Mesenchymal stem cell (in vitro differentiated cells and primary cell): ENCODE measurements at regions not wholly inside any gene's neighbourhood (a gene's known extent, or its start where the extent isn't known, plus 50 kb on each side); places are given as distances from the start of the nearest gene placed in this dataset.

ENCODE experiments used
- DNase-seq: peaks from one replicate; pipeline ENCODE4 v3.0.0-alpha.2; 2013
- H2AFZ ChIP-seq: one replicate; pipeline ENCODE4 v1.6.1; 2013; ENCODE audit warnings: low read depth, mild to moderate bottlenecking, control low read depth, inconsistent platforms, low read length, moderate library complexity
- H2AK5ac ChIP-seq: 2 replicates; pipeline ENCODE4 v1.6.1; 2013; ENCODE audit warnings: low read length, moderate library complexity, mild to moderate bottlenecking, inconsistent platforms; ENCODE audit not compliant: severe bottlenecking
- H2BK120ac ChIP-seq: one replicate; pipeline ENCODE4 v1.6.1; 2013; ENCODE audit warnings: low read depth, mild to moderate bottlenecking, inconsistent platforms, low read length, moderate library complexity
- H2BK12ac ChIP-seq, 2 experiments: one replicate each; pipeline ENCODE4 v1.6.1; 2013; ENCODE audit warnings: inconsistent platforms in 2 of 2, low read length in 2 of 2, mild to moderate bottlenecking in 2 of 2, moderate library complexity in 2 of 2, control low read depth in 1 of 2
- H2BK15ac ChIP-seq: one replicate; pipeline ENCODE4 v1.6.1; 2013; ENCODE audit warnings: mild to moderate bottlenecking, low read depth, inconsistent platforms; ENCODE audit not compliant: poor library complexity, severe bottlenecking
- H2BK5ac ChIP-seq: 2 replicates; pipeline ENCODE4 v1.6.1; 2013; ENCODE audit warnings: low read depth, mild to moderate bottlenecking, low read length, control low read depth, inconsistent platforms; ENCODE audit not compliant: poor library complexity, severe bottlenecking
- H3K14ac ChIP-seq, 2 experiments: one replicate each; pipeline ENCODE4 v1.6.1; 2013; ENCODE audit warnings: inconsistent platforms in 2 of 2, low read length in 2 of 2, control low read depth in 1 of 2, mild to moderate bottlenecking in 1 of 2, moderate library complexity in 1 of 2
- H3K18ac ChIP-seq, 2 experiments: one replicate each; pipeline ENCODE4 v1.6.1; 2013; ENCODE audit warnings: inconsistent platforms in 2 of 2, low read length in 2 of 2, control low read depth in 1 of 2, low read depth in 1 of 2, mild to moderate bottlenecking in 1 of 2
- H3K23ac ChIP-seq, 2 experiments: one replicate each; pipeline ENCODE4 v1.6.1; 2013; ENCODE audit warnings: inconsistent platforms in 2 of 2, low read length in 2 of 2, mild to moderate bottlenecking in 2 of 2, moderate library complexity in 2 of 2, control low read depth in 1 of 2
- H3K27ac ChIP-seq: 2 replicates; pipeline ENCODE4 v1.5.1; 2013; ENCODE audit warnings: mild to moderate bottlenecking, moderate library complexity, low read length, control low read depth, inconsistent platforms; ENCODE audit not compliant: poor library complexity, severe bottlenecking
- H3K27me3 ChIP-seq, 2 experiments: 2 replicates each; pipeline versions ENCODE4 v1.6.1 to v1.7.0; 2013; ENCODE audit warnings: low read length in 2 of 2, mild to moderate bottlenecking in 2 of 2, moderate library complexity in 2 of 2, control low read depth in 1 of 2, inconsistent platforms in 1 of 2; ENCODE audit not compliant: control insufficient read depth in 1 of 2, insufficient read depth in 1 of 2
- H3K36me3 ChIP-seq, 2 experiments: 2 replicates each; pipeline versions ENCODE4 v1.6.1 to v1.7.0; 2013; ENCODE audit warnings: low read length in 2 of 2, control low read depth in 1 of 2, inconsistent platforms in 1 of 2, low read depth in 1 of 2, mild to moderate bottlenecking in 1 of 2; ENCODE audit not compliant: insufficient read depth in 2 of 2, control insufficient read depth in 1 of 2
- H3K4ac ChIP-seq, 2 experiments: one replicate each; pipeline ENCODE4 v1.6.1; 2013; ENCODE audit warnings: inconsistent platforms in 2 of 2, low read length in 2 of 2, mild to moderate bottlenecking in 2 of 2, moderate library complexity in 2 of 2, control low read depth in 1 of 2, low read depth in 1 of 2
- H3K4me1 ChIP-seq: 2 replicates; pipeline ENCODE4 v1.6.1; 2013; ENCODE audit warnings: low read depth, low read length, control low read depth; ENCODE audit not compliant: control insufficient read depth, insufficient read depth
- H3K4me2 ChIP-seq: 2 replicates; pipeline ENCODE4 v1.6.1; 2013; ENCODE audit warnings: low read length, mild to moderate bottlenecking, inconsistent platforms; ENCODE audit not compliant: poor library complexity, severe bottlenecking
- H3K4me3 ChIP-seq, 2 experiments: 2 replicates each; pipeline versions ENCODE4 v1.5.1 to v1.7.0; 2013; ENCODE audit warnings: low read length in 2 of 2, mild to moderate bottlenecking in 2 of 2, control low read depth in 1 of 2, low read depth in 1 of 2; ENCODE audit not compliant: insufficient read depth in 1 of 2
- H3K79me1 ChIP-seq: replicated peaks from 2 replicates; pipeline ENCODE4 v1.6.1; 2013; ENCODE audit warnings: mild to moderate bottlenecking, control low read depth, low read length, inconsistent platforms; ENCODE audit not compliant: poor library complexity, severe bottlenecking
- H3K9ac ChIP-seq: 2 replicates; pipeline ENCODE4 v1.7.0; 2013; ENCODE audit warnings: mild to moderate bottlenecking, low read length, moderate library complexity
- H3K9me3 ChIP-seq: 2 replicates; pipeline ENCODE4 v1.7.0; 2013; ENCODE audit warnings: mild to moderate bottlenecking, low read length; ENCODE audit not compliant: control insufficient read depth
- H4K8ac ChIP-seq: one replicate; pipeline ENCODE4 v1.6.1; 2013; ENCODE audit warnings: inconsistent platforms, mild to moderate bottlenecking, low read length, moderate library complexity
- H4K91ac ChIP-seq: one replicate; pipeline ENCODE4 v1.6.1; 2013; ENCODE audit warnings: mild to moderate bottlenecking, low read length, inconsistent platforms
- WGBS: methylation state at CpG from one replicate; pipeline ENCODE4 v1.1.7; 2013; ENCODE audit warnings: mixed read lengths; 5-methylcytosine and 5-hydroxymethylcytosine counted together

DNA sequence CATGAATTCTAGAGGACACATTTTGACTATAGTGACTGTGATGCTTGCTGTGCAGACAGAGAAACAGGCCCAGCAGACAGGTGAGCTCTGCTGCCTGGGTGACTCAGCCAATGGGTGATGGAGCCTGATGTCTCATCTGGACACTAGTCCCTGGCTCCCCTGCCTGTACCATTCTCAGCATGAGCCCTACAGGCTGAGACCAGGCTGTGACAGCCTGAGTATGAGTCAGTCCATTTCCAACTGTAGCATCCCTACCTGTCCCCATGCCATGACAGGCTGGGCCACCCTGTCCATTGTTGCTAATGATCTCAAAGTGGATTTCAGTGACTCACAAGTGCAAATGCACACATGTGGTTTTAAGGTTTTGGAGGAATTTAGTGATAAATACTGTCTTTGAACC is 102.5 kb upstream of the EEF2KMT start:
- H4K8ac ChIP-seq, result no peak overlapping the region
- no peak overlapping the region for H3K23ac ChIP-seq
- H3K79me1 ChIP-seq, result no peaks in the 10 kb centered on the region
- no peak overlapping the region for H2AK5ac ChIP-seq
- no peak overlapping the region for H3K27ac ChIP-seq
- H3K27me3 ChIP-seq, result no peaks in the 10 kb centered on the region
- H3K14ac ChIP-seq, result no peak overlapping the region
- no peak overlapping the region for H2BK12ac ChIP-seq
- H3K9ac ChIP-seq, result no peak overlapping the region
- H2BK15ac ChIP-seq, result no peak overlapping the region
- no peaks in the 10 kb centered on the region for H3K9me3 ChIP-seq
- H3K18ac ChIP-seq, result no peak overlapping the region
- H4K91ac ChIP-seq, result no peak overlapping the region
- no peak overlapping the region for H2BK120ac ChIP-seq
- no peak overlapping the region for H3K4ac ChIP-seq
- H3K4me2 ChIP-seq, result no peak overlapping the region
- H2AFZ ChIP-seq, result no peak overlapping the region
- H3K36me3 ChIP-seq, result no peaks in the 10 kb centered on the region
- H3K4me3 ChIP-seq, result no peak overlapping the region
- DNase-seq, result no peak
- H2BK5ac ChIP-seq, result no peak overlapping the region
- no peaks in the 10 kb centered on the region for H3K4me1 ChIP-seq

DNA sequence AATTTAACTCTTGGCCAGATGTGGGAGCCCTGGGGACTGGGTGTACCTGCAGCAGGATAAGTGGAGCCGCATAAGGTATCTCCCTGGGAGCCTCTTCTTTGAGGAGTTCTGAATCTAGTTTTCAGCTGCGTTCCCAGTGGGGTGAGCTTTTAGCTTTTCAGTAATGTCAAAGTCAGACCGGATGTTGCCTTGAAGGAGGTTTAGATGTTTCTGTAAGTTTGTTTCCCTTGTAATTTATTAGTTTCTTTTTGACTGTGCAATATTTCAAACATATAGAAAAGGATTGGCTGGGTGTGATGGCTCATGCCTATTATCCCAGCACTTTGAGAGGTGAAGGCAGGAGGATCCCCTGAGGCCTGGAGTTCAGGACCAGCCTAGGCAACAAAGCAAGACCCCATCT is 98.6 kb upstream of the EEF2KMT start:
- Histone ChIP-seq H2BK5ac (no peak overlapping the region), H3K4me3 (no peak overlapping the region), H3K4me2 (no peak overlapping the region)

DNA sequence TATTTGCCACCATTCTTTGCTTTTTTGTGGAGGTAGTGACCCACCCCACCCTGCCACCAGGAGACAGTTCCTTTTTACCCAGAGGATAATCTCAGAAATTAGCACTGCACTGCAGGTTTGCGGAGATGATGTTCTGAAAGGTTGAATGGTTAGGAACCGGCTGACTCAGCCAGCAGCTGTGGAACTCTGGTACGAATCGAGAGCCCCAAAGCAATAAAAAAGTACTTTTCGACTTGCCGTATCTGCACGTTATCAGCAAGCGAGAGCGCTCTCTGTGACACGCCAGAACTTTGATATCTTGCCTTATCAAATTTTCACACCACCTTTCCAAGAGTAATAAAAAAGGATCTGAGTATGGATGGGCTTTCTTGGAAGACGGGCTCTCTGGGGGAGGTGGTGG is 96.3 kb upstream of the EEF2KMT start:
- no peak overlapping the region for H2BK5ac ChIP-seq
- no peaks in the 10 kb centered on the region for H3K4me1 ChIP-seq
- no peaks in the 10 kb centered on the region for H3K9me3 ChIP-seq
- H3K36me3 ChIP-seq, result no peaks in the 10 kb centered on the region
- H3K27ac ChIP-seq, result no peak overlapping the region
- no peak overlapping the region for H3K9ac ChIP-seq
- no peak overlapping the region for H2AK5ac ChIP-seq
- H3K4ac ChIP-seq, result no peak overlapping the region
- no peak overlapping the region for H2BK12ac ChIP-seq
- 100% methylated on average over 2 of the region's 11 CpGs for WGBS
- no peak overlapping the region for H4K8ac ChIP-seq
- no peak overlapping the region for H3K4me3 ChIP-seq
- no peak overlapping the region for H3K23ac ChIP-seq
- no peak for DNase-seq
- H3K18ac ChIP-seq, result no peak overlapping the region
- H3K14ac ChIP-seq, result no peak overlapping the region
- H3K27me3 ChIP-seq, result no peaks in the 10 kb centered on the region
- no peak overlapping the region for H3K4me2 ChIP-seq
- no peak overlapping the region for H4K91ac ChIP-seq
- no peaks in the 10 kb centered on the region for H3K79me1 ChIP-seq
- H2BK120ac ChIP-seq, result no peak overlapping the region
- no peak overlapping the region for H2BK15ac ChIP-seq
- H2AFZ ChIP-seq, result no peak overlapping the region

More for the DNA sequence above, 98.6 kb upstream of the EEF2KMT start:
- no peak for DNase-seq
- Histone ChIP-seq H2BK15ac (no peak overlapping the region), H3K36me3 (no peaks in the 10 kb centered on the region), H3K23ac (no peak overlapping the region), H3K27ac (no peak overlapping the region), H4K8ac (no peak overlapping the region), H3K9me3 (no peaks in the 10 kb centered on the region), H3K9ac (no peak overlapping the region), H2AFZ (no peak overlapping the region), H3K4me1 (no peaks in the 10 kb centered on the region), H2BK120ac (no peak overlapping the region), H4K91ac (no peak overlapping the region), H2BK12ac (no peak overlapping the region), H3K79me1 (no peaks in the 10 kb centered on the region), H3K14ac (no peak overlapping the region), H2AK5ac (no peak overlapping the region), H3K18ac (no peak overlapping the region), H3K4ac (no peak overlapping the region), H3K27me3 (no peaks in the 10 kb centered on the region)
- 88% methylated on average over 3 of the region's 3 CpGs for WGBS

DNA sequence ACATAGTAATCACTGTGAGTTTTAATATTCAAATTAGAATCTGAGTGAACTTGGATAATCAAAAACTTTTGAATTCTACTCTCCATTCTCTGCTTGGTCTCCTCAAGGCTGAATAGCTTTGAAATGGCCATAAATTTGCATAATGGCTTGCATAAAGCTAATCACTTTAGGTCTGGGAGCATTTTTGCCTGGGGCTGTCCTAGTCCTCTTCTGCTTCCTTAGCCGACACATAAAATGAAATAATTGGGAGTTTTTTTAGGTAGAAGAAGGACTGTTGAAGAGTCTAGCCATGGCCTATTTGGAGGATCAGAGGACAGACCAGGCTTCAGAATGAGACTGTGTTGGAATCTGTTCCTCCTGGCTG is 91.4 kb upstream of the EEF2KMT start:
- H3K23ac ChIP-seq, result no peak overlapping the region
- no peaks in the 10 kb centered on the region for H3K36me3 ChIP-seq
- no peak overlapping the region for H2BK120ac ChIP-seq
- H3K27ac ChIP-seq, result no peak overlapping the region
- H3K18ac ChIP-seq, result no peak overlapping the region
- H3K4me1 ChIP-seq, result no peaks in the 10 kb centered on the region
- H3K9me3 ChIP-seq, result no peaks in the 10 kb centered on the region
- H2BK12ac ChIP-seq, result no peak overlapping the region
- no peak for DNase-seq
- WGBS, result 85% methylated on average over 1 of the region's 1 CpG
- H2BK5ac ChIP-seq, result no peak overlapping the region
- H3K14ac ChIP-seq, result no peak overlapping the region
- H4K91ac ChIP-seq, result no peak overlapping the region
- no peak overlapping the region for H3K4me3 ChIP-seq
- no peak overlapping the region for H2BK15ac ChIP-seq
- H3K27me3 ChIP-seq, result no peaks in the 10 kb centered on the region
- H3K4ac ChIP-seq, result no peak overlapping the region
- no peak overlapping the region for H3K9ac ChIP-seq
- H2AFZ ChIP-seq, result no peak overlapping the region
- no peak overlapping the region for H4K8ac ChIP-seq
- no peak overlapping the region for H2AK5ac ChIP-seq
- H3K4me2 ChIP-seq, result no peak overlapping the region
- no peaks in the 10 kb centered on the region for H3K79me1 ChIP-seq
